ENCODE measurements at regions not wholly inside any gene's neighbourhood (a gene's known extent, or its start where the extent isn't known, plus 50 kb on each side); places are given as distances from the start of the nearest gene placed in this dataset.

DNA sequence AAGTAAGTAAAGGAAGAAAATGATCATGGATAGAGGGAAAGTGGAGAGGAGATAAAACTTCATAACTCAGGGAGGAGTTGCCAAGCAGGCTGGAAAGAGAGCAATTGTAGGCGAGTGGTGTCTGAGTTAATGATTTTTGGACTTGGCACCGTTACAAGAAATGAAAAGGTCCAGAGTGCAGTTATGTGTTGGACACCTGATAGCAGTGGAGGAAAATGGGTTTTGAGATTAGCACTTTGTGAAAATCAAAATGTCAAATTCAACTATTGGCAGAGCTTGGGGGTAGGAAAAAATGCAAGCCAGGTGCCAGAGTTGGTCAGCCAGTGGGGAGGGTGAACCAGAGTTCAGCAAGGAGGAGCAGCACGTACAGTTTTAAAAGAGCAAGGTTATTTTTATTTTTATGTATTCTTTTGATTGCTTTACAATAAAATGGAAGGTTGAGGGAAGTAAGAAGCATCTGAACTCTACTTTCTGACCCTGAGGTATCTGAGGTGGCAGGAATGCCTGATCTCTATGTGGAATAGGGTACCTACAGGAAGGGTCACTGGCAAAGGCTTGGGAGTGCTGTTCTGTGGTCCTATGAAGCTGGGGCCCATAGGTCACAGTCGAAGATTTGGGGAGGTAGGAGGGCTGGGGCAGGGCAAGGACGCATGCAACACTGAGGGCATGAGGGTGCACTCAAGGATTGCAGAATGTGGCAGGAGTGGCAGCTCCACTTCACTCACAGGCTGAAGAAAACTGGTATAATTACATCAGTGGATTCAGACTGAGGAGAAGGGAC is 127.5 kb downstream of the CD8B2 start:
- no peak overlapping the region for H3K4me3 ChIP-seq (ENCODE audit: low read depth, poor library complexity, severe bottlenecking)
- DNase-seq (ENCODE audit: low spot score in 2 of 2): no peak
- WGBS, 2 donors: 68 to 69% methylated on average over 5 of the region's 5 CpGs
- TF ChIP-seq POLR2A (IDR thresholded peaks at IDR 0.05): no peak
- TF ChIP-seq, protein P1, sequence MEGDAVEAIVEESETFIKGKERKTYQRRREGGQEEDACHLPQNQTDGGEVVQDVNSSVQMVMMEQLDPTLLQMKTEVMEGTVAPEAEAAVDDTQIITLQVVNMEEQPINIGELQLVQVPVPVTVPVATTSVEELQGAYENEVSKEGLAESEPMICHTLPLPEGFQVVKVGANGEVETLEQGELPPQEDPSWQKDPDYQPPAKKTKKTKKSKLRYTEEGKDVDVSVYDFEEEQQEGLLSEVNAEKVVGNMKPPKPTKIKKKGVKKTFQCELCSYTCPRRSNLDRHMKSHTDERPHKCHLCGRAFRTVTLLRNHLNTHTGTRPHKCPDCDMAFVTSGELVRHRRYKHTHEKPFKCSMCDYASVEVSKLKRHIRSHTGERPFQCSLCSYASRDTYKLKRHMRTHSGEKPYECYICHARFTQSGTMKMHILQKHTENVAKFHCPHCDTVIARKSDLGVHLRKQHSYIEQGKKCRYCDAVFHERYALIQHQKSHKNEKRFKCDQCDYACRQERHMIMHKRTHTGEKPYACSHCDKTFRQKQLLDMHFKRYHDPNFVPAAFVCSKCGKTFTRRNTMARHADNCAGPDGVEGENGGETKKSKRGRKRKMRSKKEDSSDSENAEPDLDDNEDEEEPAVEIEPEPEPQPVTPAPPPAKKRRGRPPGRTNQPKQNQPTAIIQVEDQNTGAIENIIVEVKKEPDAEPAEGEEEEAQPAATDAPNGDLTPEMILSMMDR (IDR thresholded peaks at IDR 0.05): no peak
- intact Hi-C loops (cut with DNase I; ENCODE audit: low total_unique reads): no loop called here

DNA sequence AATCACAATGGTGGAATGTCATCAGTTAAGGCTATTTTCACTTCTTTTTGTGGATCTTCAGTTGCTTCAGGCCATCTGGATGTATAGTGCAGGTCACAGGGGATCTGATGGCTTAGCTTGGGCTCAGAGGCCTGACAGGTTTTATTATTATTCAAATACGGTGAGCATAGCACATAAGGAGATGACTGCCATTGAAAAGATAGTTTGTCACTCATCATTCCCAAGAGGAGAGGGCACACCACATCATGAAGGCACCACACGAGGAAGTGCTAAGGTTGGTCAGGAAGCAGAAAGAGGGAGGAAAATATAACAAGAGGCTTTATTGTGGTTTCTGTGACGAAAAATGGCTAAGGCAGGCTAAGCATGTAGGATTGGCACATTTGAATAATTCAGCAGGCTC is 131.4 kb downstream of the CD8B2 start:
- TF ChIP-seq, protein P1 (IDR thresholded peaks at IDR 0.05): no peak
- no peak for TF ChIP-seq POLR2A (IDR thresholded peaks at IDR 0.05)
- no peak for DNase-seq (ENCODE audit: low spot score in 2 of 2)
- intact Hi-C loops (cut with DNase I; ENCODE audit: low total_unique reads): no loop called here
- H3K4me3 ChIP-seq (ENCODE audit: low read depth, poor library complexity, severe bottlenecking): no peak overlapping the region
- WGBS, 2 donors: 56 to 71% methylated on average over 3 of the region's 3 CpGs

DNA sequence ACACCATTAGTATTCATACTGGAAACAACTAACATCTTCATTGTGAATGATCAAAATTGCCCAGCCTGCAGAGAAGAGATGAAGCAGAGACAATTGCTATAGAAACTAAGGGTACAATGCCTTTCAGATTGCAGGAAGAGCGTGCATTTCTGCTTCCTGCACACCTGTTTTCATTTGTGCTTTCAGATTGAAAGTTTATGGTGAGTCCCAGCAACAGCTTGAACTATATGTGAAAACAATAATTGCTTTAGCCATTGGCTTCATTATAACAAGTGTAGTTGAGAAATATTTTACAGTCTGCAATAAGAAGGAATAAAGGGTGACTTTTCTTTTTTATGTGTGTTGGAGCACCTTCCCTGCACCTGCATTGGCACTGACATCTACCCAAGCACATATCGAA is 136.3 kb downstream of the CD8B2 start:
- H3K4me3 ChIP-seq (ENCODE audit: low read depth, poor library complexity, severe bottlenecking): no peak overlapping the region
- TF ChIP-seq POLR2A (IDR thresholded peaks at IDR 0.05): no peak
- TF ChIP-seq, protein P1 (IDR thresholded peaks at IDR 0.05): no peak
- WGBS, 2 donors: 34 to 40% methylated on average over 2 of the region's 2 CpGs
- no peak for DNase-seq (ENCODE audit: low spot score in 2 of 2)
- intact Hi-C loops (cut with DNase I; ENCODE audit: low total_unique reads): no loop called here

DNA sequence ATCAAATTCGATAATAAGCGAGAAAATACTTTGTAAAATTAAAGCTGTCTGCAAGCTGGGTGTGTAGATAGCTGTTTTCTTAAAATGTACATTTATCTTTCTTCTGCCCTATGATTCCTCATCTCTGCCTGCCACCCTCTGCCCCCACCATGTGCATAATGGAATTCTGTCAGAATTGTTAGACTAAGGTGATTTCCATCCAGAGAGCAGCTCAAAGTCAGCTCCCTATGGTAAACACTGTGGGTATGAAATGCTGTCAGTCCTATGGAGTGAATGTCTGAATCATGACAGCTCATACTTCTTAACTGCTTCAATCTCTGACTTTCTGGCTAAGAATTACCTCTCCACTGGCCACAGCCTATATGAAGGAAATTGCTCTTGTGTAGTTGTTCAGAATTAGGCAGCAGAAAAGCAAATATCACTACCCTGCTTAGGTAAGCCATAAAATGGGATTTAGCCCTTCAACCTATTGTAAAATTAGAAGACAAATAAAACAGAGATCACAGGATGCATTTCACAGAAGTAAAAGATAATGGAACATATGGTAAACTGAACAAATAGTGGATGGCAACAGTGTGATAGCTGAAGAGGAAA is 137.7 kb downstream of the CD8B2 start:
- WGBS, 2 donors: 51 to 67% methylated on average over 2 of the region's 2 CpGs
- no peak for DNase-seq (ENCODE audit: low spot score in 2 of 2)
- intact Hi-C loops (cut with DNase I; ENCODE audit: low total_unique reads): no loop called here
- TF ChIP-seq, protein P1 (IDR thresholded peaks at IDR 0.05): no peak
- no peak for TF ChIP-seq POLR2A (IDR thresholded peaks at IDR 0.05)
- no peak overlapping the region for H3K4me3 ChIP-seq (ENCODE audit: low read depth, poor library complexity, severe bottlenecking)

DNA sequence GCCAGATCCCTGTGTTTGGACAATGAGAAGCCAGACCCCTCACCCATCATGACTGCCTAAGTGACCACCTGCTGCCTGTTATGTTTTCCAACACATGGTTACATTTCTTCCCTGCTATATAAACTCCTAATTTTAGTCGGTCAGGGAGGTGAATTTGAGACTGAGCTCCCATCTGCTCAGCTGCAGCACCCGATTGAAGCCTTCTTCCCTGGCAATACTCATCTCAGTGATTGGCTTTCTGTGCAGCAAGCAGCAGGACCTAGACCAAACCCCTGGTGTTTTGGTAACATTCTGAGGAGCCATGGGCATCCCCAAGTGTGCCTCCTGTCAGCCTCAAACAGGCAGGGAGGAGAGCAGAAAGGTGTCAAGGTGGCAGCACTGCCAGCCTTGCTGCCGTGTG is 141.2 kb downstream of the CD8B2 start:
- WGBS, 2 donors: 92 to 95% methylated on average over 3 of the region's 3 CpGs
- TF ChIP-seq, protein P1 (IDR thresholded peaks at IDR 0.05): no peak
- no peak for TF ChIP-seq POLR2A (IDR thresholded peaks at IDR 0.05)
- DNase-seq (ENCODE audit: low spot score in 2 of 2): no peak
- intact Hi-C loops (cut with DNase I; ENCODE audit: low total_unique reads): no loop called here
- H3K4me3 ChIP-seq (ENCODE audit: low read depth, poor library complexity, severe bottlenecking): no peak overlapping the region

All from lower leg skin (tissue), 4 donors.